Endothelial cell of umbilical vein (primary cell): ENCODE measurements at regions not wholly inside any gene's neighbourhood (a gene's known extent, or its start where the extent isn't known, plus 50 kb on each side); places are given as distances from the start of the nearest gene placed in this dataset.

ENCODE experiments used
- BruUV-seq: library from RNA; stranded (reverse); fragments of 400-500 nt; replicated peaks from 2 replicates; lab custom pipeline; 2021; lab: Mats Ljungman, UMichigan
- CTCF ChIA-PET: fragments of 300-600, 350-600 bp; sonication (Branson Sonifier 250); formaldehyde crosslinking; loops from one replicate; lab custom pipeline; 2021; ENCODE audit warnings: antibody characterized with exemption, inconsistent platforms; lab: Charles Lee
- POLR2A ChIA-PET: fragments of 300-600, 350-600 bp; sonication (Branson Sonifier 250); formaldehyde crosslinking; loops from one replicate; lab custom pipeline; 2021; ENCODE audit warnings: antibody characterized with exemption, inconsistent platforms; lab: Charles Lee
- DNase-seq: peaks from one replicate; pipeline ENCODE4 v3.0.0-alpha.2; 2011; ENCODE audit warnings: low read depth, low spot score
- FAIRE-seq: peaks from 2 replicates; lab custom pipeline; 2011; peaks lifted over from hg19 to GRCh38; lab: Jason Lieb, UNC
- H2AFZ ChIP-seq: 2 replicates; pipeline ENCODE4 v1.6.0; 2012; ENCODE audit warnings: low read depth, low read length, control low read depth, inconsistent platforms
- H3K27ac ChIP-seq: 2 replicates; pipeline ENCODE4 v1.5.1; 2011; ENCODE audit warnings: low read depth, mild to moderate bottlenecking, control low read depth, low read length, moderate library complexity; ENCODE audit not compliant: insufficient read depth
- H3K27me3 ChIP-seq, 2 experiments: 2 replicates each; pipeline versions ENCODE4 v1.6.0 to v1.6.1; 2011; ENCODE audit warnings: low read length in 2 of 2, mixed read lengths in 1 of 2; ENCODE audit not compliant: control insufficient read depth in 2 of 2, insufficient read depth in 2 of 2
- H3K36me3 ChIP-seq, 2 experiments: 2 replicates in 1 of 2; 3 replicates in 1 of 2; pipeline ENCODE4 v1.5.1; 2011; ENCODE audit warnings: low read length in 2 of 2, mild to moderate bottlenecking in 1 of 2, moderate library complexity in 1 of 2; ENCODE audit not compliant: control insufficient read depth in 2 of 2, insufficient read depth in 2 of 2; ENCODE audit errors: extremely low read depth in 1 of 2
- H3K4me1 ChIP-seq: 3 replicates; pipeline ENCODE4 v1.5.1; 2011; ENCODE audit warnings: mild to moderate bottlenecking, low read length; ENCODE audit not compliant: control insufficient read depth, insufficient read depth; ENCODE audit errors: extremely low read depth
- H3K4me2 ChIP-seq: 2 replicates; pipeline ENCODE4 v1.6.1; 2011; ENCODE audit warnings: low read length, control low read depth, mixed read lengths; ENCODE audit not compliant: insufficient read depth
- H3K4me3 ChIP-seq, 3 experiments: fragments of 200-600 bp in 1 of 3; sonication (generic), shearing (Covaris generic) in 1 of 3; replicated peaks in 1 of 3; 2 replicates each; pipeline ENCODE4 v1.5.1; 2011 to 2016; ENCODE audit warnings: control low read depth in 3 of 3, low read length in 3 of 3, mild to moderate bottlenecking in 2 of 3, inconsistent platforms in 1 of 3, low read depth in 1 of 3, moderate library complexity in 1 of 3; ENCODE audit not compliant: insufficient read depth in 1 of 3
- H3K79me2 ChIP-seq: 2 replicates; pipeline ENCODE4 v1.6.0; 2012; ENCODE audit warnings: low read length, inconsistent platforms; ENCODE audit not compliant: control insufficient read depth, insufficient read depth
- H3K9ac ChIP-seq: replicated peaks from 2 replicates; pipeline ENCODE3; 2011; ENCODE audit warnings: low read length, control low read depth; ENCODE audit not compliant: insufficient read depth; ENCODE audit errors: extremely low read depth
- H3K9me1 ChIP-seq: replicated peaks from 3 replicates; pipeline ENCODE4 v1.6.0; 2011; ENCODE audit warnings: mild to moderate bottlenecking, low read length; ENCODE audit not compliant: control insufficient read depth, insufficient read depth; ENCODE audit errors: extremely low read depth
- H3K9me3 ChIP-seq: replicated peaks from 2 replicates; pipeline ENCODE4 v1.5.1; 2012; ENCODE audit warnings: low read length, inconsistent platforms; ENCODE audit not compliant: control insufficient read depth, insufficient read depth
- H4K20me1 ChIP-seq: replicated peaks from 2 replicates; pipeline ENCODE3; 2011; ENCODE audit warnings: mild to moderate bottlenecking, low read length; ENCODE audit not compliant: control insufficient read depth, insufficient read depth; ENCODE audit errors: extremely low read depth
- EZH2 ChIP-seq: IDR thresholded peaks from 2 replicates; pipeline ENCODE4 v1.6.1; 2012; ENCODE audit warnings: borderline replicate concordance, low read depth, mild to moderate bottlenecking, moderate library complexity, low read length, inconsistent platforms; ENCODE audit not compliant: severe bottlenecking
- GATA2 ChIP-seq: IDR thresholded peaks from 2 replicates; pipeline ENCODE4 v1.7.0; 2011; ENCODE audit warnings: low read depth, mild to moderate bottlenecking, moderate library complexity, mixed read lengths, low read length; ENCODE audit not compliant: insufficient read length, insufficient read depth
- JUN ChIP-seq: IDR thresholded peaks from 2 replicates; pipeline ENCODE4 v1.6.1; 2011; ENCODE audit warnings: borderline replicate concordance, low read depth; ENCODE audit not compliant: insufficient read length, insufficient read depth
- MYC ChIP-seq: IDR thresholded peaks from one replicate; pipeline ENCODE4 v1.6.1; 2011; ENCODE audit warnings: mild to moderate bottlenecking, low read depth, low read length
- POLR2A ChIP-seq: IDR thresholded peaks from 2 replicates; pipeline ENCODE4 v1.6.1; 2012; ENCODE audit warnings: low read depth, mild to moderate bottlenecking, control low read depth, low read length
- dilution Hi-C: fragments of 300-500 bp; cut with MboI; formaldehyde crosslinking; loops from one replicate; pipeline ENCODE4 v1.15.0; 2019; ENCODE audit warnings: low sequenced_read_pairs; ENCODE audit not compliant: extremely low pct_ligation_motif_present
- intact Hi-C: fragments of 100-400 bp; cut with micrococcal nuclease; formaldehyde crosslinking; loops from one replicate; pipeline ENCODE4 v1.10.0; 2022
- TF ChIP-seq, protein P1 (sequence below), 2 donors: IDR thresholded peaks; 1 replicate in 1 of 2; 2 replicates in 1 of 2; pipeline ENCODE4 v1.5.1; 2011; ENCODE audit warnings: low read length in 2 of 2, mild to moderate bottlenecking in 2 of 2, moderate library complexity in 2 of 2, control low read depth in 1 of 2, inconsistent platforms in 1 of 2, low read depth in 1 of 2; ENCODE audit not compliant: insufficient read depth in 1 of 2; ENCODE audit errors: extremely low read depth in 1 of 2

GRCh38 chr1:30311749-30312148 lies 411.6 kb downstream of the MATN1 start:
- TF ChIP-seq EZH2 (no peak), JUN (no peak), POLR2A (no peak), MYC (no peak), GATA2 (no peak)
- TF ChIP-seq, protein P1, sequence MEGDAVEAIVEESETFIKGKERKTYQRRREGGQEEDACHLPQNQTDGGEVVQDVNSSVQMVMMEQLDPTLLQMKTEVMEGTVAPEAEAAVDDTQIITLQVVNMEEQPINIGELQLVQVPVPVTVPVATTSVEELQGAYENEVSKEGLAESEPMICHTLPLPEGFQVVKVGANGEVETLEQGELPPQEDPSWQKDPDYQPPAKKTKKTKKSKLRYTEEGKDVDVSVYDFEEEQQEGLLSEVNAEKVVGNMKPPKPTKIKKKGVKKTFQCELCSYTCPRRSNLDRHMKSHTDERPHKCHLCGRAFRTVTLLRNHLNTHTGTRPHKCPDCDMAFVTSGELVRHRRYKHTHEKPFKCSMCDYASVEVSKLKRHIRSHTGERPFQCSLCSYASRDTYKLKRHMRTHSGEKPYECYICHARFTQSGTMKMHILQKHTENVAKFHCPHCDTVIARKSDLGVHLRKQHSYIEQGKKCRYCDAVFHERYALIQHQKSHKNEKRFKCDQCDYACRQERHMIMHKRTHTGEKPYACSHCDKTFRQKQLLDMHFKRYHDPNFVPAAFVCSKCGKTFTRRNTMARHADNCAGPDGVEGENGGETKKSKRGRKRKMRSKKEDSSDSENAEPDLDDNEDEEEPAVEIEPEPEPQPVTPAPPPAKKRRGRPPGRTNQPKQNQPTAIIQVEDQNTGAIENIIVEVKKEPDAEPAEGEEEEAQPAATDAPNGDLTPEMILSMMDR (IDR thresholded peaks at IDR 0.05; ENCODE audit: extremely low read depth in 1 of 2, insufficient read depth in 1 of 2, low read depth in 1 of 2, low read length in 2 of 2) = no peak
- Histone ChIP-seq H3K36me3 (no peaks in the 10 kb centered on the region), H3K9me1 (no peaks in the 10 kb centered on the region), H3K9ac (no peak overlapping the region), H3K27ac (no peak overlapping the region), H3K4me1 (no peaks in the 10 kb centered on the region), H2AFZ (no peak overlapping the region), H4K20me1 (no peaks in the 10 kb centered on the region), H3K4me2 (no peak overlapping the region), H3K9me3 (no peaks in the 10 kb centered on the region), H3K79me2 (no peaks in the 10 kb centered on the region), H3K4me3 (no peak overlapping the region), H3K27me3 (no peaks in the 10 kb centered on the region)
- dilution Hi-C loops (no loop called here), intact Hi-C loops (no loop called here)
- BruUV-seq = no TSS peak
- DNase-seq = no peak
- no peak for FAIRE-seq
- CTCF ChIA-PET = no interaction called here
- POLR2A ChIA-PET = no interaction called here
